Fibroblast of villous mesenchyme (primary cell): ENCODE measurements at regions not wholly inside any gene's neighbourhood (a gene's known extent, or its start where the extent isn't known, plus 50 kb on each side); places are given as distances from the start of the nearest gene placed in this dataset.

Experiments
- DNase-seq: peaks from one replicate; pipeline ENCODE4 v3.0.0-alpha.2; 2010; ENCODE audit warnings: low read depth
- H3K4me3 ChIP-seq: 2 replicates; pipeline ENCODE4 v1.5.1; 2011; ENCODE audit warnings: low read depth, mild to moderate bottlenecking, low read length
- CTCF ChIP-seq: IDR thresholded peaks from 2 replicates; pipeline ENCODE4 v1.5.1; 2012; ENCODE audit warnings: low read depth, mild to moderate bottlenecking, low read length; ENCODE audit not compliant: insufficient read depth

DNA sequence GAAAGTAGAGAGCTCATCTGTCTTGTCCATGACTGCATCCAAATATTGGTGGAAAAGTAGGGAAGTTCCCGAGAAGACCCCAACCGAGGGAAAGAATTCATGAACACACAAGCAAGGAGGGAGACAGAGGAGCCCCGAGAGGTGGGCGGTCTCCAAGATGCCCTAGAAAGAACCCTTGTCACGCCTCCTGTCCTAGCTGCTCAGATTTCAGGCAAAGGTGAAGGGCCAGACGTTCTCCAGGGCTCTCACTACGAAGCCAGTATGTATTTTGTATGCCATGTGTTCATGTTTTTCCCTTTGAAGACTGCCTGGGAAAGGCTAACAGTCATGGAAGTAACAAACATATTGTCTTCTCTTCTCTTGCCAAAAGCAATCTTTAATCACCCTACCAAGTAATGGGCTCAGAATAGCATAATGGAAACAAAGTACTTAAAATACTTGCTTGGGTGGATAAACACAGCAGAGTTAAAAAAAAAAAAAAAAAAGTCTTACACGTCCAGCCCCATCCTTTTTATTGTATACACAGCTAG is 99.2 kb upstream of the TBX3 start:
- DNase-seq = peak; percentile 81

GRCh38 chr12:114780746-114781399 is 96.9 kb upstream of the TBX3 start:
- no peak for DNase-seq
- H3K4me3 ChIP-seq = no peak overlapping the region
- TF ChIP-seq CTCF = no peak

More for the DNA sequence above, 99.2 kb upstream of the TBX3 start:
- H3K4me3 ChIP-seq = no peak overlapping the region
- no peak for TF ChIP-seq CTCF

- TF ChIP-seq CTCF = no peak
- no peak overlapping the region for H3K4me3 ChIP-seq
- no peak for DNase-seq
Observed at GRCh38 chr12:114779647-114780046, 95.7 kb upstream of the TBX3 start.

GRCh38 chr12:114779186-114779585 is 95.2 kb upstream of the TBX3 start:
- no peak for DNase-seq
- no peak overlapping the region for H3K4me3 ChIP-seq
- no peak for TF ChIP-seq CTCF

- peak; percentile 29 for DNase-seq
- peak; percentile 3 for TF ChIP-seq CTCF
Observed at GRCh38 chr12:114776731-114777442, 92.9 kb upstream of the TBX3 start.

GRCh38 chr12:114774699-114775098 is 90.7 kb upstream of the TBX3 start:
- H3K4me3 ChIP-seq = no peak overlapping the region
- DNase-seq = no peak
- TF ChIP-seq CTCF = no peak

More at GRCh38 chr12:114776731-114777442, 92.9 kb upstream of the TBX3 start:
- no peak overlapping the region for H3K4me3 ChIP-seq

DNA sequence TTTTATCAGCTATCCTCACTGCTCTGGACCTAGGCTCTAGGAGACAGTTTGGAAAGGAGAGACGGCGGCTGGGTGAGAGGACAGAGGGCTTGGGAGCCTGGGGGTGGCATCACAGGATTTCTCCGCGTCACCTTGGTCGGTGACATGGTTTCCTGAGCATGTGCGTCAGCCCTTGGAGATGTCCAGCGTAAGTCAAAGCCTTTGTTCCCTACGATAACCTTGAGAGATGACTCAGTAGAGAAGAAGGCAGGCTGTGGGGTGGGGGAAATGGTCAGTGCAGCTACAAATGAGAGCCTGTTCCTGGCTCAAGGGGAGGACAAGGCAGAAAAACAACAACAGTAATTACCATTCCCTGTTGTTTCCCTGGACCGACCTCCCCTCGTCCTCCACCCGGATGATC is 90.2 kb upstream of the TBX3 start:
- H3K4me3 ChIP-seq = no peak overlapping the region
- peak; percentile 79 for DNase-seq

More for the DNA sequence above, 90.2 kb upstream of the TBX3 start:
- no peak for TF ChIP-seq CTCF
